T-helper 1 cell treated with Interleukin-12 subunit alpha and Interleukin-12 subunit beta and Interleukin-4 antibody, amounts not matched to agents 30 ng/mL and 1 ng/mL, for 36 hours (primary cell): ENCODE measurements at regions not wholly inside any gene's neighbourhood (a gene's known extent, or its start where the extent isn't known, plus 50 kb on each side); places are given as distances from the start of the nearest gene placed in this dataset.

ENCODE experiments used
- intact Hi-C: fragments of 100-400 bp; cut with micrococcal nuclease; formaldehyde crosslinking; loops from one replicate; pipeline ENCODE4 v1.15.1; 2024

DNA sequence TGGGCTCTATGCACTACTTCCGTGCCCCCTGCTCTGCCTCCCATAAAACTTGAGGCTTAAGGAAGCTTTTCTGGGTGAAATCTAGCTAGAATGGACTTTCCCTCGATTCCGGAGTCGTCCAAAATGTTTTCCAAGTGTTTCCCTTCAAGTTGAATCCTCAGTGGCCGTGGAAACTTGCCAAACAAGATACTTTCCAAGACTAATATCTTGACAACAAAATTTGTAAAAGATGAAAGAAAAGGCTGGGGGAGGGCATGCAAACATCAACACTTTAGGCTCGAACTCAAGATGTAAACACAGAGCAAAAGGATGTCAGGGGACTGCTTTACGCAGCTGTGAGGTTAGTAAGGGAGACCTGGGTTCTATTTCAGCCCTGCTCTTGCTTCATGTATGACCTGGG, 482.8 kb upstream of the KLF4 start:
- intact Hi-C loops = no loop called here

DNA sequence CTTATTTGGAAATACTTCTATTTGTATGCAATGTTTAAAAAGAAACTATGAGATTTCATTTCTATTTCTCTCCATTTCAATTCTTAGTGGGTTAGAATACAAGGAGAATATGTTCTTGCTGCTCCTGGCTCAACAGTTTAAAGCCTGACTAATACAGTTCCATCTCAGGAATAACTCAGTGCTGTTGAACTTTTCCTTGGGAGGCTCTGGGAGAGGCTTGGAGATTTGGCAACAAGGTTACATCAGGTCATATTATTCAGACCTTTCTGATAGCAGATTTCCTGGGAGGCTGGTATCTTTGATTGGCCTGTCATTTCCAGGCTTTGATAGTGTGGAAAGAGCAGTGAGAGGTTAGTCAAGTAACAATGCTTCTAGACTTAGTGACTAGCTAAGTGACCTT, 481.7 kb upstream of the KLF4 start:
- intact Hi-C loops = no loop called here

DNA sequence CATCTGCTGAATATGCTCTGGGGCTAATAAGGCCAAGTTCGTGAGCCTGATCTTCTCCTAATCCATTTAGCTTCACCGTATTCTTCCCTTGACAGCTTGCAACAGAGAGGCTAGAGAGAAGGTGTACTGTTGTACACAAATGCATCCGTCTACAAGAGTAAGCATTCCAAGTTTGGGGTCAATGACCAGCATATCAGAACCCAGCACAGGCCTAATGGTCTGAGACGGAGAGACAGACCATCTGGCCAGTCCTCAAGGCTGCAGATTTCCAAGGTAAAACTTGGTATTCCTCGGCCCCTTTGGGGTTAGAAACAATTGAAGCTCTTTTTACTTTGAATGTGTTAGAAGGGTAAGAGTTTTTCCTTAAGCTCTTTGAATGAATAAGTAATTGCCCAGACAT, 481.2 kb upstream of the KLF4 start:
- intact Hi-C loops = no loop called here

DNA sequence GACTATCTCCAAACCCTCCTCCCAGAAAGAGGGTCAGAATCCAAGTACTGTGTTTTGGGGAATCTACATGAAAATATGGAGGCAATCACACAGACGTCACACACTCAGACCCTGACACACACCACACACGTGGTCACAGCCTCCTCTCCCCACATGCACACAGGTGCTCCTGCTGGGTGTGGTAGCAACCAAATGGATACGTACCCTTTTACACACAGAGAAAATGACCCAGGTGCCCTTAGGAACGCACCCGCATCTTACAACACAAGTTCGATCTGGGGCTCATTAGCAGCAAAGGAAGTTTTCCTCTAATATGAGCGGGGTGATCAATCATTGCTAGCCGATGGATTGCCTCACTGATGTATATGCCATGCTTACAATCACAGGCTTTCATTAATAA, 480.2 kb upstream of the KLF4 start:
- intact Hi-C loops = no loop called here

DNA sequence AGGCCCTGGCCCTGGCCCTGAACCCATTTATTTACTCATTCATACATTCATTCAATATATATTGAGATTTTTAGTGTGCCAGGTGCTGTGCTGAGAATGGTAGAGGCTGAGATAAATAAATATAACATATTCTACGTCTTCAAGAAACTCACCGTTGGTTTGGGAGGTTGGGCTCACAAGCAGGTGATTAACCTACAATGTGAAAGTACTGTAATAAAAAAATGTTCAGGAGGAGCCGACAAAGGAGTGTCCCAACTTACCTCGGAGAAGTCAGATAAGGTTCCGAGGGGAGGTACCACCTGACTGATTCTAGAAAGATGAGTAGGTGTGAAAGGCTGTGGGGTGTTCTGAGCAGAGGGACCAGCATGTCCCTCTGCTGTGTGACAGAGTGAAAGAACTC, 479.6 kb upstream of the KLF4 start:
- intact Hi-C loops = no loop called here

DNA sequence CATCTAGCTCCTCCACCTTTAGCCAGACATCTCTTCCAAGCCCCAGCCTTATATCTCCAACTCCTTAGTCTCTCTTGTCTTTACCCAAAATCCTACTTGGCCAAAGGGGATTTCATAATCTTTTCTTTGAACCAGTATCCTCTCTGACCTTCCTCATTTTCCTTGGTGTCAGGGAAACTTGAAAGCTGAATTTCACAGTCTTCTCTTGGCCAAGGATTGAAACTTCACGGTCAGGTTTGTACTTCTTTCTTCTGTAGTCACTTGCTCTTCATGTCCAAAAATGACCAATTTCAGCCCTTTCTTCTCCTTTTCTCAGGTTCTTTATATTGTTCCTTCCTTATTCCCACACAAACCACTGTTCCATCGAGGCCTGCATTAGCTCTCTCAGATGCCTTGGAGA, 473.7 kb upstream of the KLF4 start:
- intact Hi-C loops = no loop called here

DNA sequence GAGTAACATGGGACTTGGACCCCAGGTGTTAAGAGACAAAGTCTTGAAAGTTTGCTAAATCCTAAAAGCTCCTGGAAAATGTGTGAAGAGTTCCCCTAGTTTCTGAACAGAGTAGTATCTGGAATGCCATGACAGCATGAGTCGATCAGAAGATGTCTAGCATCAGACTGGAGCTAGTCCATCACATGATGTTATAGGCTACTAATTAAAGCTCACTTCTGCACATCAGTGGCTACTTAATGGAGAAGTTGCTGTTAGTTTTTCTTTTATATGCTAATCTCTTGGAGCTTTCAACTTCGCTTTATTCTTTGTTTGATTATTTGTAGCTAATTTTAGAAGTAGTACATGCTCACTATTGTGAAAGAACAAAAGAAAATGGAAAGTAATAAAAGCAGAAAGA, 471.3 kb upstream of the KLF4 start:
- intact Hi-C loops = no loop called here

DNA sequence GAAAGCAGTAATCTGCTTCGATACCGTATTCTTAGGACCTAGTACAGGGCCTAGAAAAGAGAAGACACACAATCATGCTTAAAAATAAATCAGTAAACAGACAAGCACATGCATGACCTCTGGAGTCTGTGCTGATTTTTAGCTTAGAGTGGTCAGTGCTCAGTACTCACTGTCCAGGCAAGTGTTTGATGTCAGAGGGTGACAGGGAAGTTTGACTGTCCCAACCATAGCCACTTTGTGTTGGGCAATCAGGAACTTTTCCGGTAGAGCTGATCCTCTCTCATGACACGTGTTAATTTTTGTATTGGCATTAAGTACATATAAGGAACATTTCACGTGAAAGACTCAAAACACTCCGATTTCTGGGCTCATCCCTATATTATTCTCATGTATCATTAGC, 464.7 kb upstream of the KLF4 start:
- intact Hi-C loops = no loop called here

DNA sequence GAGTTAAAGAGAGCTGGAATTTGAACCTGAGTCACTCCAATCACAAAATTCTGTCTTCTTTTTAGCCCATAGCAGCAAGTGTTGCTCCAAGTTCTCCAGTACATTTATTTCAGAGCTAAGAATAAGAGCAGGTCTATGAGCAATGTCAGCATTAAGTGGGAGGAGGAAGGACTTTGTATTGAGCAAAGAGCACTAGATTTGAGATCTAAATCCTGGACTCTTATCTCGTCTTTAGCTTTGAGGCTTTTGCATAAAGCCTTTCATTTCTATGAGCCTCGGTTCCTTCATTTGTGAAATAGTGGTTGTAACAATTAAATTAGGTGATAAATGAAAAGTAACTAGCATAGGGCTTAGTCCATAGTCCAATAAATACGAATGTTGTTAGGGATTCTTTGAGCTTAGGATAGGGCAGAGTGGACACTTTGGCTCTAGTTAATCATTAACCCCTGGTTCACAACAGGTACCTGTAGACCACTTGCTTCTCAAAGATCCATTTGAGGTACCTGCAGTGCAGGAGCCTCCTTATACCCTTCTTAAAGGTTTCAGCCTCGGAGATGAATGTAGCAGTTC, 464.1 kb upstream of the KLF4 start:
- intact Hi-C loops = no loop called here

DNA sequence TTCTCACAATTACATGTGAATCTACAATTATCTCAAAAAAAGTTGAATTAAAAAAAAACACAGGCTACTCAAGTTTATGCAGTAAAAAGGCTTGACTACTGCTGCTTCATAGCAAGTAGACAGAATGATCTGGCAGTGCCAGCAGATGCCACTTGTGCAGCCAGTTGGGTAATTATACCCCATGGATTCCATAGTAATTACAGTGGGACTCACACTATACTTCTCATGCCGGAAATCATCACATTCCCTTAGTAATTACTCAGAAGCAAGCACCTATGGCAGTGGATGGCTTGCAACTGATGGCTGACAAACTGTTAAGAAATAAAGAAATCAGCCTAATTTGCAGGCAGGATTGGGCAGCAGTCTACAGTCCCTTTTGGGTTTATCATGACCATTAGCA, 463.2 kb upstream of the KLF4 start:
- intact Hi-C loops = no loop called here

DNA sequence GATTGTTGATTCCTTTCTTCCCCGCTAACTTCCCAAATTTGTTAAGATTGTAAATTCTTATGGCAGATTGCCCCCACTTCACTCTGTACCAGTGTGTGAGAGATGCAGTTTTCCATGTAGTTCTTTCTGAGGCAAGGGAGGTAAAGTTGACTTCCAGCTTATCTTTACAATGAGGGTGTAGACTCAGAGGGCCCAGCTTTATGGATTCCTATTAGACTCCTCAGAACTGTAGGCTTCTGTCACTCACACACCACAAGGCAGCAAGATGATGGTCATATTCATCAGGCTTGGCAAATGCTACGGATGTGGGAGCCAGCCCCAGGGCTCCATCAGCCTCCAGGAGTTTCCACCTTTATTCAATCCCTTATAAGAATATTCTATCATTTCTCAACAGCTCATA, 461.9 kb upstream of the KLF4 start:
- intact Hi-C loops = no loop called here

DNA sequence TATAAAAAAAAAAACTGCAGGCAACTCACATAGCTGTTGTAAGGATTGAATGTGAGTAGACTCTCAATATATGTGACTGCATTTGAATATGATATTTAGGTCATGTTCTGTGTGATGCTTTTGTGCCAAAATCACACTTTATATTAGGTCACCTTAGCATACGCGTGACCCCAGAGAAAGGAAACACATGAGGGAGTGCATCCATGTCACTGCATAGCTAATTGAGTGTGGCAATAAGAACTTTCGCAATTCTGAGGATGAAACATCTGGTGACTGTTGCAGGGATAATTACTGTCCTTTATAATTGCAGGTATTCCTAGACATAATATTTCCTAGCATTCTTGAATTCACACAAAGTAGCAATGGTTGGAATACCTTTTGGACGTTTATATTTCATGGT, 459.5 kb upstream of the KLF4 start:
- intact Hi-C loops = no loop called here

DNA sequence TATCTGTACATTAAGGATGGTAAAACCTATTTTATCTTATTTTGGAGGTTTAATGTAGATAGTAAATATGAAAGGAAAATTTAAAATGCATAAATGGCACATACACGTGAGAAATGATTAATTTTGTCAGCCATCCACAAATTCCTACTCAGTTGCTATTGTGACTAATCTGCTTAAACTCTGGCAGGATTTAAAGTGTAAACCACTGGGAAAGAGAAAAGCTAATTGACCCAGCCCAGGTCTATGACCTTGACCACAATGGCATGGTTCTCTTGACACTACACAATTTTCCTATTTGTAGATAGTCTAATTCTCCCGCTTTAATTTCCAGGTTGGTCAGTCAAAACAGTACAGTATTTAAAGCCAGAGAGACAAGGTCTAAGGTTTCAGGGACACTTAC, 459.0 kb upstream of the KLF4 start:
- intact Hi-C loops = no loop called here

DNA sequence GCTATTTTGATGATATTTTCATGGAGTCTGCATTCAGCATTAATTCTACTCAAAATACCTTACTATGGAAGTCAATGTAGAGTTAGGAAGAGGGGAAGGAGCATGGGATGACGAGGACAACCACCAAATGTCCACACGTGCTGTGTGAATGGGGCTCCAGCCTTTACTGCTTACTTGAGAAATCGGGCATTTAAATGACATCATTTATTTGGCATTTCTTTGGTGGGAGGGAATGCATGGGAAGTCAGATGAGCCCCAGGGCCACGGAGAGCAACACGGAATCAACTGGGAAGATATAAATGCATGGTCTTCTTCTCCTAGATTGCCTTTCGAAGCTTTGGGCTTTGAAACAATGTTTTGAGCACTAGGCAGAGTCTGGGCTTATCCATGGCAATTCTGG, 458.5 kb upstream of the KLF4 start:
- intact Hi-C loops = no loop called here

DNA sequence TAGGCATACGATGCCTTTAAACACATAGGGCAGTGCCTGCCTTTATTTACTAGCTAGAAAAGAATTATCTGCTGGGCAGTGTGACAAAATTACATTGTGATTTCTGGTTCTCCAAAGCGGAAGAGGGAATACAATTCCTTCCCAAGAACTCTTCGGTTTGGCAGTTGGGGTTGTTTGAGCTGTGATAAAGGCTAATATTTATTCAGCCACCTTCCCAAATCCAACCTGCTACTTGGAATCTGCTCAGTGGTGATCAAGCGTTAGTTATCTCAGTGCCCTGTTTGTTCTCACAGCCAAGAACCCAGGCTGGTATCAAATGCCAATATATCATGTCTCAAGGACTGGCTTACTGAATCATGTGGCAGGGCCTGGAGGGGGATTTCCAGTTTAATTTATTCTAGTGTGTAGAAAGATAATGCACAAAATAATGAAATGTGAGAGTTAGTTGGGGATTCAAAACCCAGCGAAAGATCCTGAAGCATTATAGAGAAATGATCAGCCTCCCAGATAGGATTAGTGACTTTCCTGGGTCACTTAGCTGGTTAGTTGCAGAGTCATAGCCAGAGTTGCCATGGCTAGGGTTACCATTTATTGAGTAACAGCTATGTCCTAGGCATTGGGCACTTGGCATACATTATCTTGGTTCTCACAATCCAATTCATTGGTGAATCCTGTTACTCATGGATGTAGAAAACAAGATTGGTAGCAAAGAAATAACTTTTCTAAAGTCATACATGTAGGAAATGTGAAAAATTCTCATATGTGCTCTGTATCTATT, 457.0 kb upstream of the KLF4 start:
- intact Hi-C loops = no loop called here

DNA sequence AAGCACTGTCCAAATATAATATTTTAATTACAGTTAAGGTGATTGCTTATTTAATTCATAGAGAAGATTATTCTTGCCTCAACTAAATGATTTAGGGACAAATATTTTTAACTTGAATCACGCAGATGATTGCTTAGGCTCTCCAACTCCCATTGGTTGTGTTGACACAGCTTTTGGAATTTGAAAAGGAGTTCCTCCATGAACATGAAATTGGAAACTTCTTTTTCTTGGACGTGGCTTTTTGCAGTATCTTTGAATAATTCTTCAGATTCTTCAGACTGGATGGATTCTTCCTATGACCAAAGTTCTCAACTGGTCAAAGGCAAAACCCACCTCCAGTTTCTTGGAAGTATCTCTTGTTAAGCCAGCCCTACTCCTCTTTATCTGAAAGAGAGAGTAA, 456.4 kb upstream of the KLF4 start:
- intact Hi-C loops = no loop called here

DNA sequence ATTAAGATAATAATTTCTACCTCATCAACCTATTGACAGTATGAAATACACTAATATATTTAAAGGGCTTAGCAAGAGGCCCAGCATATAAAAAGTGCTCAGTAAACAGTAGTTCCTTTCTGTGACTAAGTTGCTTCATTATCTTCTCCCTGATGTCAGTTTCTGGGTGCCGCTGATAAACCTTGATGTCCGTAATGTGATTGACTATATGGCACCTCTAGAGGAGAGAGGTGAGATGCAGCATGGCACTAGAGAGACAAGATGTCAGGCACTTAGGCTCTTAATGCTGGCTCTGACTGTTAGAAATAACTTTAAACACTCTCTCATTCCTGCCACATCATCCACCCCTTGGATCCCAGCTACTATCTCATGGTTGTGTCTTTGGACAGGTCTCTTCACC, 455.9 kb upstream of the KLF4 start:
- intact Hi-C loops = no loop called here

DNA sequence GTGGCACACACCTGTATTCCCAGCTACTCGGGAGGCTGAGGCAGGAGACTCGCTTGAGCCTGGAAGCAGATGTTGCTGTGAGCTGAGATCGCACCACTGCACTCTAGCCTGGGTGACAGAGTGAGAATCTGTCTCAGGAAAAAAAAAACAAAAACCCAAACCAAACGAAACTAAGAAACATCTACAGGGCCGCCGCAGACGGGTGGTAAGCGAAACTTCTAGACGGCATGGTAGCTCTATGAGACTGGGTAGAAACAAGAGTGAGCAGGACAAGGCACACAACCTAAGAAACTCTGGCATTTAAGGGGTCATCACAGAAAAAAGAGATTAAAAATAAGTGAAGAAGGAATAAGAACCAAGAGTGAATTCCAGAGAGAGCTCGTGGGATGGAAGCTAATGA, 454.8 kb upstream of the KLF4 start:
- intact Hi-C loops = no loop called here

DNA sequence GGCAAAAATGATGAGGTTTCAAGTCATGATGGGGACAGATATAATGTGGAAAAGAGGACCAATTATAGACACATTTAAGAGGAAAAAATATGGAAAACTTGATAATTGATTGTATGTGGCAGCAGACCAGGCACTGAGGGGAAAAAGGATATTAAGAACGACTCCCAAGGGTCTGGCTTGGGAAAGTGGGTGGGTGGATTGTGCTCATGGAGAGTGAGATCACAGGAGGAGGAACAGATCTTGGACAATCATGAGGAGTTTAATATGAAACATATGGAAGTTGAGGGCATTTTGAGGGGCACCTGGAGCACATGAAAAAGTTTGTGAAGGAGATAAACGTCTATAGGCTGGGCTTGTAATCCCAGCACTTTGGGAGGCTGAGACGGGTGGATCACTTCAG, 454.3 kb upstream of the KLF4 start:
- intact Hi-C loops = no loop called here

DNA sequence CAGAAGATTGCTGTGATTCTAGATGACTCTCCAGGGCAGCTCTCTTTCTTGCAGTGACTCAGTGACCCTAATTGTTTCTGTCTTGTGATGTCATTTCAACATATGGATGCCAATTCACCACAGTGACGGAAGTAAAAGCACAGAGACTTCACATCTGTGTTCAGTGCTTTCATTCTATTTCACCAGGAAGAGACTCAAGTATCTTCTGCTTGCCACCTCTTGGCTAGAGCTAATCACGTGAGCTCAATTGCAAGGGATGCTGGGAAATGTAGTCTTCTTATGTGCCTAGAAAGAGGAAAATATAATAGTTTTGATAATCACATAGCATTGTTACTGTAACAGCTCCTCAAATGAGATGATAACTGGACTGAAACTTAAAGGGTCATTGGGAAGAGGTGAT, 453.3 kb upstream of the KLF4 start:
- intact Hi-C loops = no loop called here

DNA sequence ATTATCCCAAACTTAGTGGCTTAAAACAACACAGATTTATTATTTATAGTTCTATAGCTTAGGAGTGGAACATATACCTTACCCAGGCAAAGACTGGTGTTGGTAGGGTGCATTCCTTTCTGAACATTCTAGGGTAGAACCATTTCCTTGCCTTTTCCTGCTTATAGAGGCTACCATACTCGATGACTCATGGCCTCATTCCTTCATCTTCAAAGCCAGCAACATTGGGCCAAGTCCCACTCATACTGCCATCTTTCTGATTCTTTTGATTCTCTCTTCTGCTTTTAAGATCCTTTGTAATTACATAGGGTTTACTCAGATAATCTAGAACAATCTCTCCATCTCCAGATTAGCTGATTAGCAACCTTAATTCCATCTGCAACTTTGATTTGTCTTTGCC, 452.7 kb upstream of the KLF4 start:
- intact Hi-C loops = no loop called here

DNA sequence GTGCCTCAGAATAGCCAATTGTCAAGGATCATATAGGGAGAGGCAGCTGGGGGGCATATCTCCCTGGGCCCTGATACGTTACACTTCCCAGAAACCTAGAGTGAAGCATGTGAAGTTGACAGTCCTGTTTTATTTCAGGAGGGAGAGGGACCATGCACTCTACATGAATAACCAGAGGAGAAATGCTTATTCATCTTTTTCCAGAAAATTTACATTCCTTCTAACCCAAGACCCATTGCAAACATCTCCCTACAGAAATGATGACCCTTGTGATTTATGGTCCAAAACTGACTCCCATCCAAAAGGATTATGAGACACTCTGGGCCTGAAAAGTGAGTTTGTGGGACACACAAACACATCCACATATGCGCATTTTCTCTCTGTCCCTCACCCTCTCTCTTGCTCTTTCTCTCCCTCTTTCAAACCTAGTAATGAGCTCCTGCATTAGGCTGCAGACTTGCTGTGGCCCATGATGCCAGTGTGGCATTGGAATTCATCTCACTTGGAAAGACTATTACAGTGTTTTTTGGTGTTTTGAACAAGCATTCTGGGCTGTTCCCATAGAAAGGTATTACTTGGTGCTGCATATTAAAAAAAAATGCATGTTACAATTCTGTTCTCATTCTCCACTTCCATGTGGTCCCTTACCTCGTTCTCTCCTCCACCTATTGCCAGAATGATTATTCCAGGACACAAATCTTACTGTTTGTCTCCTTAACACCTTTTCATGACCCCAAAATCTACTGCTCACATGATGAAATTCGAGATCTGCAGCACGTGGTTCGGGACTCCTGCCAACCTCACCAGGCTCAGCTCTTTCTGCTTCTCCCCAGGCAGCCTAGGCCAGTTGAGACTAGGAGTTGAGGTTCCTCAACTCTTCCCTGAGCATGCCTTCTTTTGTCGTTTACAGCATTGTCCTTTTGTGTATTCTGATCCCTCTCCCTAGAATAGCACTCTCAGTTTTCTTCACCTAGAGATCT, 451.3 kb upstream of the KLF4 start:
- intact Hi-C loops = no loop called here
